HuH-7 (cell line): ENCODE measurements at regions not wholly inside any gene's neighbourhood (a gene's known extent, or its start where the extent isn't known, plus 50 kb on each side); places are given as distances from the start of the nearest gene placed in this dataset.
A peak's percentile ranks its signal among the peaks of the same experiment; 100 is the strongest.
"Not testable (repeated sequence)": the region's sequence is repeated elsewhere in the genome, so short reads cannot be mapped to it uniquely, and the experiment has no call there.

Experiments used
- DNase-seq: peaks from one replicate; pipeline ENCODE4 v3.0.0; 2011; ENCODE audit warnings: low spot score

GRCh38 chr2:182638667-182639066 lies 77.4 kb upstream of the DNAJC10 start:
- DNase-seq = no peak

- no peak for DNase-seq
Observed at GRCh38 chr2:182639971-182640370, 76.1 kb upstream of the DNAJC10 start.

GRCh38 chr2:182642328-182642727 lies 73.7 kb upstream of the DNAJC10 start:
- peak; percentile 26 for DNase-seq

- no peak for DNase-seq
Observed at GRCh38 chr2:182646763-182647498, 69.1 kb upstream of the DNAJC10 start.

GRCh38 chr2:182647499-182647787 lies 68.6 kb upstream of the DNAJC10 start:
- DNase-seq = no peak

GRCh38 chr2:182649316-182649715 lies 66.7 kb upstream of the DNAJC10 start:
- peak; percentile 36 for DNase-seq

- no peak for DNase-seq
Observed at GRCh38 chr2:182650704-182651103, 65.4 kb upstream of the DNAJC10 start.

GRCh38 chr2:182652326-182652725 lies 63.7 kb upstream of the DNAJC10 start:
- DNase-seq = no peak

- DNase-seq = no peak
Observed at GRCh38 chr2:182655750-182656149, 60.3 kb upstream of the DNAJC10 start.

- no peak for DNase-seq
Observed at GRCh38 chr2:182664212-182664611, 51.8 kb upstream of the DNAJC10 start.

- not testable (repeated sequence) for DNase-seq
Observed at GRCh38 chr2:182665500-182665899, 50.6 kb upstream of the DNAJC10 start.
